ENCODE measurements at regions not wholly inside any gene's neighbourhood (a gene's known extent, or its start where the extent isn't known, plus 50 kb on each side); places are given as distances from the start of the nearest gene placed in this dataset.
A peak's percentile ranks its signal among the peaks of the same experiment; 100 is the strongest.

DNA sequence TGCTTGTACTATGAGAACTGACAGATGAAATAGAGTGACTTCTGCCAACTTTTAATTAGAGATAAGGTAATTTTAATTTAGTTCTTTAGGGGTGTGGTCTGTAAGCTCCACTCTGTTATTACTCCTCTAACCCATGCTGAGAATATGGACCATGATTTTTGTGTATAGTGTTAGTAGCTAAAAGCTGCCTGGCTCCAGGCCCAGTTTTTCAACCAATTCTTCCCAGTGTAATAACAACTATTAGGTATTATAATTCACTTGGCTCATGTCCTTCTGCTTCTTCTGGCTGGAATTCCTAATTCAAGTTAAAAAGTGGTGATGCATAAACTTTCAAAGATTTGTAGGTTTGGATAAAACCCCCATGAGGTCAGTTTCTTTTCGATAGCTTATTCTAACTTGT lies 216.3 kb downstream of the ISL1 start:
- Histone ChIP-seq H3K9ac (ENCODE audit: insufficient read depth in 1 of 2, low read length in 2 of 2) (no peak overlapping the region), H3K36me3 (ENCODE audit: control insufficient read depth in 4 of 4, insufficient read depth in 4 of 4, low read length in 4 of 4) (no peaks in the 10 kb centered on the region), H3K4me3 (no peak overlapping the region), H3K27me3 (ENCODE audit: control insufficient read depth in 3 of 3, insufficient read depth in 3 of 3, low read length in 2 of 3) (no peaks in the 10 kb centered on the region), H3K4me1 (ENCODE audit: control insufficient read depth in 5 of 5, insufficient read depth in 5 of 5, low read length in 5 of 5) (no peaks in the 10 kb centered on the region), H3K27ac (ENCODE audit: low read depth in 1 of 2, low read length in 1 of 2) (no peak overlapping the region), H3K9me3 (ENCODE audit: control insufficient read depth in 4 of 4, insufficient read depth in 3 of 4, low read length in 3 of 4) (no peaks in the 10 kb centered on the region)
- no peak for TF ChIP-seq CTCF (IDR thresholded peaks at IDR 0.05; ENCODE audit: control extremely low read depth, extremely low read depth)
- WGBS, 2 donors: 85 to 88% methylated on average over 1 of the region's 1 CpG
- DNase-seq (peak in 2 of 3 donors; percentile 21 to 68), ATAC-seq (ENCODE audit: insufficient read depth, low FRiP score) (no peak)

GRCh38 chr5:51604324-51604723 lies 221.1 kb downstream of the ISL1 start:
- H3K36me3 ChIP-seq (ENCODE audit: control insufficient read depth in 4 of 4, insufficient read depth in 4 of 4, low read length in 4 of 4): no peaks in the 10 kb centered on the region
- TF ChIP-seq CTCF (IDR thresholded peaks at IDR 0.05; ENCODE audit: control extremely low read depth, extremely low read depth): no peak
- WGBS, 2 donors: 67 to 70% methylated on average over 1 of the region's 1 CpG
- ATAC-seq (ENCODE audit: insufficient read depth, low FRiP score) (no peak), DNase-seq (no peak)
- no peak overlapping the region for H3K9ac ChIP-seq (ENCODE audit: insufficient read depth in 1 of 2, low read length in 2 of 2)
- no peak overlapping the region for H3K4me3 ChIP-seq
- no peaks in the 10 kb centered on the region for H3K27me3 ChIP-seq (ENCODE audit: control insufficient read depth in 3 of 3, insufficient read depth in 3 of 3, low read length in 2 of 3)
- H3K4me1 ChIP-seq (ENCODE audit: control insufficient read depth in 5 of 5, insufficient read depth in 5 of 5, low read length in 5 of 5): no peaks in the 10 kb centered on the region
- no peaks in the 10 kb centered on the region for H3K9me3 ChIP-seq (ENCODE audit: control insufficient read depth in 4 of 4, insufficient read depth in 3 of 4, low read length in 3 of 4)
- H3K27ac ChIP-seq (ENCODE audit: low read depth in 1 of 2, low read length in 1 of 2): no peak overlapping the region

DNA sequence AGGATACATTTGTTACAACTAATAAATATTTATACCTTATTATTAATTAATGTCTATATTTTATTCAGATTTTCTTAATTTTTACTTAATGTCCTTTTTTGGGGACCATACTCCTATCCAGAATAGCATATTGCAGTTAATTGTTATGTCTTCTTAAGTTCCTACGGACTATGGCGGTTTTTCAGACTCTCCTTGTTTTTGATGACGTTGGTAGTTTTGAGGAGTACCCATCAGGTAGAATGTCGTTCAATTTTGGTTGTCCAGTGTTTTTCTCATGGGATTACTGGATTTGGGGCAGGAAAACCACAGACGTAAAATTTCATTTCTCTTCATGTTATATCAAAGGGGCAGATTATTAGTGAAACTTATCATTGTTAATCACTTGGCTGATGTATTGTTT lies 223.7 kb downstream of the ISL1 start:
- ATAC-seq (ENCODE audit: insufficient read depth, low FRiP score): no peak

More for the DNA sequence above, 223.7 kb downstream of the ISL1 start:
- WGBS, 2 donors: 88 to 89% methylated on average over 5 of the region's 5 CpGs
- Histone ChIP-seq H3K9me3 (ENCODE audit: control insufficient read depth in 4 of 4, insufficient read depth in 3 of 4, low read length in 3 of 4) (no peaks in the 10 kb centered on the region), H3K27me3 (ENCODE audit: control insufficient read depth in 3 of 3, insufficient read depth in 3 of 3, low read length in 2 of 3) (no peaks in the 10 kb centered on the region), H3K4me3 (no peak overlapping the region), H3K36me3 (ENCODE audit: control insufficient read depth in 4 of 4, insufficient read depth in 4 of 4, low read length in 4 of 4) (no peaks in the 10 kb centered on the region), H3K4me1 (ENCODE audit: control insufficient read depth in 5 of 5, insufficient read depth in 5 of 5, low read length in 5 of 5) (no peaks in the 10 kb centered on the region), H3K9ac (ENCODE audit: insufficient read depth in 1 of 2, low read length in 2 of 2) (no peak overlapping the region), H3K27ac (ENCODE audit: low read depth in 1 of 2, low read length in 1 of 2) (no peak overlapping the region)
- DNase-seq: no peak
- TF ChIP-seq CTCF (IDR thresholded peaks at IDR 0.05; ENCODE audit: control extremely low read depth, extremely low read depth): no peak

Measured in lung (tissue), 11 donors.